ENCODE measurements at regions not wholly inside any gene's neighbourhood (a gene's known extent, or its start where the extent isn't known, plus 50 kb on each side); places are given as distances from the start of the nearest gene placed in this dataset.

GRCh38 chr18:44198612-44199284 is 481.9 kb upstream of the SETBP1 start:
- TF ChIP-seq CTCF (IDR thresholded peaks at IDR 0.05), result no peak
- intact Hi-C loops (cut with DNase I; ENCODE audit: low total_unique reads), result no loop called here
- Histone ChIP-seq H3K4me1 (no peaks in the 10 kb centered on the region), H3K27ac (no peak overlapping the region), H3K27me3 (no peaks in the 10 kb centered on the region), H3K9me3 (no peaks in the 10 kb centered on the region), H3K36me3 (no peaks in the 10 kb centered on the region), H3K4me3 (no peak overlapping the region)
- DNase-seq, result no peak

GRCh38 chr18:44213293-44213692 is 467.4 kb upstream of the SETBP1 start:
- TF ChIP-seq CTCF (IDR thresholded peaks at IDR 0.05), result no peak
- no peaks in the 10 kb centered on the region for H3K9me3 ChIP-seq
- DNase-seq, result no peak
- H3K27ac ChIP-seq, result no peak overlapping the region
- intact Hi-C loops (cut with DNase I; ENCODE audit: low total_unique reads), result no loop called here
- H3K4me1 ChIP-seq, result no peaks in the 10 kb centered on the region
- no peaks in the 10 kb centered on the region for H3K27me3 ChIP-seq
- no peak overlapping the region for H3K4me3 ChIP-seq
- no peaks in the 10 kb centered on the region for H3K36me3 ChIP-seq

- Histone ChIP-seq H3K4me1 (no peaks in the 10 kb centered on the region), H3K27me3 (no peaks in the 10 kb centered on the region), H3K36me3 (no peaks in the 10 kb centered on the region), H3K27ac (no peak overlapping the region), H3K9me3 (no peaks in the 10 kb centered on the region), H3K4me3 (no peak overlapping the region)
- no peak for DNase-seq
- TF ChIP-seq CTCF (IDR thresholded peaks at IDR 0.05), result no peak
- intact Hi-C loops (cut with DNase I; ENCODE audit: low total_unique reads), result no loop called here
These were observed 466.3 kb upstream of the SETBP1 start for GRCh38 chr18:44214396-44214795.

- TF ChIP-seq CTCF (IDR thresholded peaks at IDR 0.05), result no peak
- Histone ChIP-seq H3K27ac (no peak overlapping the region), H3K4me3 (no peak overlapping the region), H3K36me3 (no peaks in the 10 kb centered on the region), H3K4me1 (no peaks in the 10 kb centered on the region), H3K27me3 (no peaks in the 10 kb centered on the region), H3K9me3 (no peaks in the 10 kb centered on the region)
- no peak for DNase-seq
- intact Hi-C loops (cut with DNase I; ENCODE audit: low total_unique reads), result no loop called here
These were observed 464.5 kb upstream of the SETBP1 start for GRCh38 chr18:44216169-44216568.

- Histone ChIP-seq H3K27me3 (no peaks in the 10 kb centered on the region), H3K36me3 (no peaks in the 10 kb centered on the region), H3K4me3 (no peak overlapping the region), H3K27ac (no peak overlapping the region), H3K9me3 (no peaks in the 10 kb centered on the region), H3K4me1 (peaks cover 0 to 14% (median 7%) of the 10 kb centered on the region in 4 donors)
- DNase-seq, result no peak
- TF ChIP-seq CTCF (IDR thresholded peaks at IDR 0.05), result no peak
- intact Hi-C loops (cut with DNase I; ENCODE audit: low total_unique reads), result no loop called here
These were observed 453.2 kb upstream of the SETBP1 start for GRCh38 chr18:44227501-44227900.

- Histone ChIP-seq H3K27me3 (no peaks in the 10 kb centered on the region), H3K27ac (no peak overlapping the region), H3K4me1 (peaks cover 0 to 14% (median 7%) of the 10 kb centered on the region in 4 donors), H3K4me3 (no peak overlapping the region), H3K36me3 (no peaks in the 10 kb centered on the region), H3K9me3 (no peaks in the 10 kb centered on the region)
- peak; percentile 29 to 83 for DNase-seq
- no peak for TF ChIP-seq CTCF (IDR thresholded peaks at IDR 0.05)
- intact Hi-C loops (cut with DNase I; ENCODE audit: low total_unique reads), result no loop called here
These were observed 451.0 kb upstream of the SETBP1 start for GRCh38 chr18:44229693-44230108.

Data from tibial artery (tissue), 4 donors.